GM20000 (cell line): ENCODE measurements at regions not wholly inside any gene's neighbourhood (a gene's known extent, or its start where the extent isn't known, plus 50 kb on each side); places are given as distances from the start of the nearest gene placed in this dataset.

Experiments
- DNase-seq: peaks from one replicate; pipeline ENCODE4 v3.0.0; 2012; ENCODE audit warnings: low spot score
- CTCF ChIP-seq: IDR thresholded peaks from 2 replicates; pipeline ENCODE4 v1.5.1; 2012; ENCODE audit warnings: mild to moderate bottlenecking, control low read depth; ENCODE audit errors: extremely low read depth, missing control alignments

- no peak for DNase-seq
- no peak for TF ChIP-seq CTCF
Observed at GRCh38 chr17:71909155-71909554, 211.7 kb upstream of the SOX9 start.

GRCh38 chr17:71910002-71910401 lies 210.8 kb upstream of the SOX9 start:
- no peak for DNase-seq
- TF ChIP-seq CTCF: no peak

- TF ChIP-seq CTCF: no peak
- no peak for DNase-seq
Observed at GRCh38 chr17:71914042-71914441, 206.8 kb upstream of the SOX9 start.

- no peak for DNase-seq
- TF ChIP-seq CTCF: no peak
Observed at GRCh38 chr17:71914812-71915211, 206.0 kb upstream of the SOX9 start.

GRCh38 chr17:71917715-71918114 lies 203.1 kb upstream of the SOX9 start:
- TF ChIP-seq CTCF: no peak
- no peak for DNase-seq

- no peak for TF ChIP-seq CTCF
- DNase-seq: no peak
Observed at GRCh38 chr17:71919186-71919585, 201.6 kb upstream of the SOX9 start.

- no peak for DNase-seq
- TF ChIP-seq CTCF: no peak
Observed at GRCh38 chr17:71919896-71920295, 200.9 kb upstream of the SOX9 start.
